ENCODE measurements at regions not wholly inside any gene's neighbourhood (a gene's known extent, or its start where the extent isn't known, plus 50 kb on each side); places are given as distances from the start of the nearest gene placed in this dataset.
"Not testable (repeated sequence)": the region's sequence is repeated elsewhere in the genome, so short reads cannot be mapped to it uniquely, and the experiment has no call there.

- no peak for DNase-seq
These were observed 977.5 kb upstream of the SPRY2 start for GRCh38 chr13:81318231-81319019.

GRCh38 chr13:81314461-81314860 lies 973.5 kb upstream of the SPRY2 start:
- DNase-seq, result no peak

GRCh38 chr13:81305928-81306327 lies 965.0 kb upstream of the SPRY2 start:
- DNase-seq, result no peak

DNA sequence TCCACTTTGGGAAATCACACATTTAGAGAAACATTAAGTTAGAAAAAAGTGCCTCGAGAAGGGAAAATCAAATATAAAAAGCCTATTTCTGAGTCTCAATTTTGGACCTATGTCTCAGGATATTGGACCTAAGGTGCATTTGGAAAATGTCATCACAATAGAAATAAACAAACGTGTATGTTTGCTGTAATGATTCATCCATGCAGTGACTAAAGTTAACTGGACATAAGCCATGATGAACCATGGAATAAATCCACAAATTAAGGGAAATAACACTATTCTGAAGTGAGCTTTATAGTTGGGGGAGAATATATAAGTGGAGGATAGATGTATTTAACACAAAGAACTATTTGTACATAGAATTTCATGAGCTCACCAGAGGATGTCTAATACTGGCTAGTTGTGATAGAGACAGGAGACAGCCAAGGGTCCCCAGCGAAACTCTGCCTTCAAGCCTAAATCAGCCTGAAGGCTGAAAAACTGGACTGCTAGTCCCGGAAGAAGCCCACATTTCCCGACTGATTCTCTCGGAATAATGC lies 963.3 kb upstream of the SPRY2 start:
- DNase-seq, result no peak

DNA sequence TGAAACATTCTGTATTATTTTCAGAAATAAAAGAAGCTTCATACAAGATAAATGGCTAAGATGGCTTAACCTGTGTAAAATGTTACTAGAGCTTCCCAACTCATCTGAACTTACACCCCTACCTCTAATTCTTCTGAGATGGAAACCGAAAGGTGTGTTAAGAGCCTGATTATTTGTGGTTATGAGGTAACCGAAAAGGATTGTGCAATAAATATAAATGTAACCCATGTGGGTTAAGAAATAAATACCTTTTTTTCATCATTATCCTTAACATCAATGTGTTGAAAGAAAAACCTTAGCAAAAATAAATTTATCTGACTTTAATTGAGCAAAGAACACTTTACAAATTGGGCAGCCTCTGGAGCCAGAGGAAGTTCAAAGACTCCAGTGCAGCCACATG lies 961.8 kb upstream of the SPRY2 start:
- DNase-seq, result no peak

DNA sequence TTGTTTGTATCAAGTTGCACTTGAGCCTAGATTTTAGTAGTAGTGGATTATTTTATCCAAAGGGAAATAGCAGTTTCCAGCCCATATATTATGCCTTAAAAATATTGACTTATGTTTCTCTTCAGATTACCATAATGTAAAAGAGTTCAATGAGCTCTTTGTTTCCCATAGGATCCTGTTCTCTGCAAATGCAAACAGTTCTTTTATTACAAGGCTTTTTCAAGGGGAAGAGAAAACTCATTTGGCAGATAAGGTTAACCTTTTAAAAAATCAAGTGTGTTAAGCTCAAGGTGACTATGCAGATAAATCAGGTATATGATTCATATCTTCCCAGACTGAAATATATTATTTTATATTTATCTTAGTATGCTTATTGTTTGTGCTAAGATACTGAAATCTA lies 961.2 kb upstream of the SPRY2 start:
- no peak for DNase-seq

- no peak for DNase-seq
These were observed 954.3 kb upstream of the SPRY2 start for GRCh38 chr13:81295177-81295576.

GRCh38 chr13:81293594-81294164 lies 952.8 kb upstream of the SPRY2 start:
- no peak for DNase-seq

DNA sequence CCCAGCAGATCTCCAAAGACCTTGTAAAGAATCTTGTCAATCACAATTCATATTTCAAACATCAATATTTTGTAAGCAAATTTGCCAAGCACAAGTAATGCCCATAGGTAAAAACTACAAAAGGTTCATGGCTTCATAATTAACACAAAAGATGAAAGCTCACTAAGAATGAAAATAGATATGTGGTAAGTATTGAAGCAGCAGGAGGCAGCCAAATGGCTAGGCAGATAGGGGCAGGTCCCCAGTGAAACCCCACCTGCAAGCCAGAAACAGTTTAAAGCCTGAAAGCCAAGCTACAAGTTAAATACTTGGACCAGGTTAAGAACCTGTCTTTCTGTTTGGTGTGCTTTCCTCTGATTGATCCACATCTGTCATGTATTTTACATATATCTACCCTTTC lies 942.6 kb upstream of the SPRY2 start:
- DNase-seq, result no peak

DNA sequence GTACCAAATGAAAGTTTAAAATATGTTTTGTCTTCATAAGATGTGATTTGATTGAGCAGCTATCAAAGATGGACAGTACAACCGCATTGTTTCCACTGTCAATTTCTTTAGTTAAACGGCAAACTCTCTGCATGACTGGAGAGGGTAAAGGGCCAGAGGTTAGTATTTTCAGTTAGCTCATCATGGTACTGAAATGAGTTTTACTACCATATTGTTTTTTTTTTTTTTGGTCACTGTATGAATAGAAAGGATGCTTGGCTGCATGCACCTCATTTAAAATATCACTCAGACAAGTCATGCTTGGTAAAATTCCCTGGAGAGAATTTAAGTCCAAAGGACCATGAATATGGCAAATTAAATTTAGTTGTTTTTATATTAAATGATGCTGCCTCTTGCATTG lies 942.1 kb upstream of the SPRY2 start:
- no peak for DNase-seq

DNA sequence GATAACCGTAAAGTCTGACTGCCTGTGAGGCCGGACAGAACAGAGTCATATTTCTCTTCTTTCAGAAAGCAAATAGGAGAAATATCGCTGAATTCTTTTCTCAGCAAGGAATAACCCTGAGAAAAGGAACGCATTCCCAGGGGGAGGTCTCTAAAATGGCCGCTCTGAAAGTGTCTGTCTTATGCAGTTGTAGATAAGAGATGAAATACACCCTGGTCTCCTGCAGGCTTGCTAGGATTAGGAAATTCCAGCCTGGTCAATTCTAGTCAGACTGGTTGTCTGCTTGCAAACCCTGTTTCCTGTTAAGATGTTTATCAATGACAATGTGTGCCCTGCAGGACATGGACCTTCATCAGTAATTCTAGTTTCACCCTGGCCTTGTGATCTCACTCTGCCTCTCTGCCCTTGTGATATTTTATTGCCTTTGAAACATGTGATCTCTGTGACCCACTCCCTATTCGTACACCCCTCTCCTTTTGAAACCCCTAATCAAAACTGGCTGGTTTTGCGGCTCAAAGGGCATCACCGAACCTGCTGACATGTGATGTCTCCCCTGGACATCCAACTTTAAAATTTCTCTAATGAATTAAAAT lies 934.8 kb upstream of the SPRY2 start:
- no peak for DNase-seq

- DNase-seq, result no peak
These were observed 906.8 kb upstream of the SPRY2 start for GRCh38 chr13:81247711-81248110.

- DNase-seq, result no peak
These were observed 905.6 kb upstream of the SPRY2 start for GRCh38 chr13:81246556-81246955.

GRCh38 chr13:81244011-81244410 lies 903.1 kb upstream of the SPRY2 start:
- DNase-seq, result no peak

- no peak for DNase-seq
These were observed 889.5 kb upstream of the SPRY2 start for GRCh38 chr13:81230386-81230785.

GRCh38 chr13:81226830-81227229 lies 885.9 kb upstream of the SPRY2 start:
- not testable (repeated sequence) for DNase-seq

DNA sequence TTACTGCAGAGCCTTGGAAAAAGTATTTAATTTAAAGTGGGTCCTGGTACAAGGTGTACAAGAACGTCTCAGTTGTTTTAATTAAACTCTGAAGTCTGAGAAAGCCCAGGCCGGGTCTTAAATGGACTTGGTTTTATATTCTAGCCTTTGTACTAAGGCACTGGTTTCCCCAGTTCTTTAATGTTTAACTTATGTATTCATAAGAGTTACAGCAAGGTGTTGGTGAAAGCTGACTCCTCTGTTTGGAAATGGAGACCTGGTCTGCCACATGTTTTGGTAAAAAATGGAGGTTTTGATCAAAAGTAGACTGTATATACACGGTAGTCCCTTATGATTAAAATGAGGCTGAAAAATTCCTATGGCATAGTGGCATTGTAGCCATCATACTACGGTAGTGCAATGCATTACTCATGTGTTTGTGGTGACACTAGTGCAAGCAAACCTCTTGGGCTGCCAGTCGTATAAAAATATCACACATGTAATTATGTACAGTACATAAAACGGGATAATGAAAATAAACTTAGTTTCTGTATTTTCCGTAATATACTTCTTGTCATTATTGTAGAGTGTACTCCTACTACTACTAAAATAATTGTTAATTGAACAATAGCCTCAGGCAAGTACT lies 883.4 kb upstream of the SPRY2 start:
- no peak for DNase-seq

GRCh38 chr13:81223778-81224177 lies 882.9 kb upstream of the SPRY2 start:
- DNase-seq, result no peak

DNA sequence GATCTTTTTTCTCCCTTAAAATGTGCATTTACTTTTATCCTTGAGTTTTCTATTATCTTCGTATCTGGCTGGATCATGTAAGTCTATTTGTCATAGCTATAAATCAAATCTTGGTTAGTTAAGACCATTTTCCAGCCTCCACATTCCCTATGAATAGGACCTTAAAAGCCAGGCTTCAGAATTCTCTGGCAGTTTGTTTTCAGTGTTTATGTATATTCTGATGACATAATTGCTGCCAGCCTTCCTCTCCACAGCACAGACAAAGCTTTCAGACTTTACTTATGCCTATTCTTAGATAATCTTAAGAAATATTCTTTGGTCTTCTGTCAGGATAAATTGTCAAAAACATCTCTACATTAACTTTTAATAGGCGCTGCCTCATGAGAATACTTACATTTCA lies 870.8 kb upstream of the SPRY2 start:
- DNase-seq, result no peak

- DNase-seq, result no peak
These were observed 866.7 kb upstream of the SPRY2 start for GRCh38 chr13:81207636-81208035.

DNA sequence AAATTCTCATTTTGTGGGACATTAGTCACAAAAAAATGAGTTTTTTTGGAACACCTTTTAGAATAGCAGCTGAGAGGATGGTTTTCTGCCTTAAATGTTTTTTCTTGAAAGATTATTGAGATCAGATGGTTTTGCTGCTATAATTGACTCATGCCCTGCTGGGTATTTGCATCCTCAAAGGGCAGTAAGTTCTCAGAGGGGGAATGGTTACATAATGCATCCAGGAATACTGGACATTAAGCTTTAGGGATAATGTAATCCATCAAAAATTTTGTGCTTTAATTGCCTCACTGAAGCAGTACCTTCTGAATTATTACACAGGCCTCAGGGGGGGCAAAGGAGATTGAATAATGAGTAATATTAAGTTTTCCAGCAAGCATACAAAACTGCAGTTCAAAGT lies 866.3 kb upstream of the SPRY2 start:
- DNase-seq, result no peak

- no peak for DNase-seq
These were observed 862.9 kb upstream of the SPRY2 start for GRCh38 chr13:81203783-81204182.

DNA sequence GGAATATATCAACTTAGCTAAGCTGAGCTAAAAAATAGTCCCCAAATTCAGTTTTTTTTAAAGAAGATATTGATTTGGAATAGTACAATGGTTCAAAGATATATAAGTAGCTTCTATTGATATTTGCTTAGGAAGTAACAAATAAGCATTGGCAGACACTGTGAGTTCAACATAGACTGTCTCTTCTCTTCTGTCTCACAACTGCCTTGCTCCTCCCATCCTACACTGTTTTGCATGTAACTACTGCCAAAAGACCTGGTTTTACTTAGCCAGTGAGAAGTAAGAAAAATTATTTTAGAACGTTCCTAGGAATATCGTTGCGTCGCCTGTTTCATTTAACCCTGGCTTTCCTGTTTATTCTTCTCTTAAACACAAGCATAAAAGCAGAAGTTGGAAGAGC lies 859.0 kb upstream of the SPRY2 start:
- no peak for DNase-seq

DNA sequence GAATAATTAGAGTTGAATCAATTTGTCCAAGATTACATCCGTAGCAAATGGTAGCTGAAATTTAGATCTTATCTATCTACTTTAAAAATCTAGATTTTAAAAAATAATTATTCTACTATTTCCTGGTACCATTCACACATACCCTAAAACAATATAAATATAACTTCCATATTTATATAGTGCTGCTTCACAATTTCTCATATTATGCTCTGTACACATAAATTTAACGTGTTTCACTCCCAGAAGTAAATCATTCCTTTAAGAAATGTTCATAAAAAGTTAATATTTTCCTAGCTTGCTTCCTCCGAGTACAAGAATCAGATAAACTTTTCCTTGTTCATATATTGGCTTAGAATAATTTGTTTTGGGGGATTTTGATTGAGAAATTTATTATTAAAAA lies 857.0 kb upstream of the SPRY2 start:
- DNase-seq, result no peak

All from stimulated activated CD4-positive, alpha-beta T cell treated with anti-CD3 and anti-CD28 coated beads, Interleukin-4, amount 100 ng/mL, for 24 hours (primary cell).